Heart left ventricle (tissue), 16 donors: ENCODE measurements at regions not wholly inside any gene's neighbourhood (a gene's known extent, or its start where the extent isn't known, plus 50 kb on each side); places are given as distances from the start of the nearest gene placed in this dataset.

Source experiments
- ATAC-seq, 4 donors: fragments of 200-7000 bp; cut with Tn5 transposase; one replicate each; pipeline ENCODE4 v1.9.1; 2020 to 2022; ENCODE audit warnings: moderate library complexity in 4 of 4, mild to moderate bottlenecking in 3 of 4, moderate number of reproducible peaks in 1 of 4
- DNase-seq, 5 donors: peaks; one replicate each; pipeline ENCODE4 v3.0.0-alpha.2; 2020
- H3K27ac ChIP-seq, 12 donors: fragments of 200-600 bp; sonication (generic) in 4 of 12; one replicate each; pipeline versions ENCODE4 v1.5.0 to v1.8.0; 2016 to 2022; ENCODE audit warnings: mild to moderate bottlenecking in 2 of 12
- H3K27me3 ChIP-seq, 9 donors: fragments of 200-600 bp; sonication (generic) in 2 of 9; one replicate each; pipeline versions ENCODE4 v1.5.1 to v1.8.0; 2016 to 2022; ENCODE audit warnings: mild to moderate bottlenecking in 3 of 9
- H3K36me3 ChIP-seq, 9 donors: fragments of 200-600 bp; sonication (generic) in 2 of 9; one replicate each; pipeline versions ENCODE4 v1.5.0 to v1.8.0; 2018 to 2022; ENCODE audit warnings: mild to moderate bottlenecking in 2 of 9
- H3K4me1 ChIP-seq, 12 donors: fragments of 200-600 bp; sonication (generic) in 4 of 12; one replicate each; pipeline versions ENCODE4 v1.5.0 to v1.8.0; 2016 to 2022; ENCODE audit warnings: mild to moderate bottlenecking in 3 of 12
- H3K4me3 ChIP-seq, 12 donors: fragments of 200-600 bp; sonication (generic) in 4 of 12; one replicate each; pipeline versions ENCODE4 v1.5.0 to v1.8.0; 2017 to 2022; ENCODE audit warnings: mild to moderate bottlenecking in 9 of 12, moderate library complexity in 4 of 12
- H3K9me3 ChIP-seq, 12 donors: fragments of 200-600 bp; sonication (generic) in 4 of 12; one replicate each; pipeline versions ENCODE4 v1.5.0 to v1.8.0; 2016 to 2022; ENCODE audit warnings: mild to moderate bottlenecking in 1 of 12
- POLR2A ChIP-seq, 2 donors: fragments of 450-650 bp; IDR thresholded peaks; one replicate each; pipeline ENCODE4 v1.6.1; 2017; ENCODE audit warnings: antibody characterized with exemption in 2 of 2, mild to moderate bottlenecking in 2 of 2, moderate library complexity in 2 of 2
- WGBS, 4 donors: extraction: QIAGEN DNeasy Blood & Tissue Kit in 2 of 4; methylation state at CpG; one replicate each; pipeline versions ENCODE4 v1.1.5 to v1.1.7; 2013 to 2018; 5-methylcytosine and 5-hydroxymethylcytosine counted together
- intact Hi-C, 10 donors: fragments of 100-400 bp; cut with DNase I; formaldehyde crosslinking; loops; one replicate each; pipeline versions ENCODE4 v1.11.1 to v1.14.2; 2022
- TF ChIP-seq, protein P1 (sequence below), 12 donors: fragments of 200-600 bp; sonication (generic) in 4 of 12; IDR thresholded peaks; one replicate each; pipeline versions ENCODE4 v1.5.0 to v1.8.0; 2018 to 2022; ENCODE audit warnings: antibody characterized with exemption in 12 of 12, mild to moderate bottlenecking in 5 of 12
- donor health status: ischemic (EF 13 %, LVEDD 7.1; RV severe dilation, severe dysfunction).
- donor health status: healthy with polysubstance abuse.
- donor health status: DM: no; HTN: yes; CAD: no.
- donor health status: DM: no; HTN: no; CAD: no.
- donor health status: ischemic (EF 25% LVEDD 6.9; RV normal size, moderate dysfunction).
- donor health status: ischemic (EF 25% LVEDD 5.7; RV mildly dilated, moderate dysfunction).
- donor health status: healthy.
- donor health status: DM: yes; HTN: yes; CAD: no.
- donor health status: ischemic (EF 35%, LVEDD 5.7; RV mildly dilated, moderate dysfunction).
- donor health status: nonischemic (EF 11% LVEDD 7.7; RV severe dilation, severe dysfunction).
- donor health status: DM: yes; HTN: yes; CAD: no.
- donor health status: PGD.
- donor health status: ischemic (EF 29% LVEDD 5.4; RV normal size, mild dysfunction).
- donor health status: nonischemic (EF 23%, LVEDD 6.1; RV moderate dilation, normal function).

GRCh38 chr20:51267679-51268078 is 244.8 kb upstream of the KCNG1 start:
- Histone ChIP-seq H3K36me3 (no peaks in the 10 kb centered on the region), H3K4me1 (peaks cover 0 to 3% (median 0%) of the 10 kb centered on the region in 12 donors), H3K27me3 (peaks cover 0 to 10% (median 0%) of the 10 kb centered on the region in 9 donors), H3K27ac (no peak overlapping the region), H3K9me3 (peaks cover 0 to 15% (median 0%) of the 10 kb centered on the region in 12 donors), H3K4me3 (no peak overlapping the region)
- DNase-seq (no peak), ATAC-seq (no peak)
- 92 to 98% (median 93%) methylated on average over 5 to 7 of the region's 7 CpGs for WGBS, 4 donors
- TF ChIP-seq, protein P1, sequence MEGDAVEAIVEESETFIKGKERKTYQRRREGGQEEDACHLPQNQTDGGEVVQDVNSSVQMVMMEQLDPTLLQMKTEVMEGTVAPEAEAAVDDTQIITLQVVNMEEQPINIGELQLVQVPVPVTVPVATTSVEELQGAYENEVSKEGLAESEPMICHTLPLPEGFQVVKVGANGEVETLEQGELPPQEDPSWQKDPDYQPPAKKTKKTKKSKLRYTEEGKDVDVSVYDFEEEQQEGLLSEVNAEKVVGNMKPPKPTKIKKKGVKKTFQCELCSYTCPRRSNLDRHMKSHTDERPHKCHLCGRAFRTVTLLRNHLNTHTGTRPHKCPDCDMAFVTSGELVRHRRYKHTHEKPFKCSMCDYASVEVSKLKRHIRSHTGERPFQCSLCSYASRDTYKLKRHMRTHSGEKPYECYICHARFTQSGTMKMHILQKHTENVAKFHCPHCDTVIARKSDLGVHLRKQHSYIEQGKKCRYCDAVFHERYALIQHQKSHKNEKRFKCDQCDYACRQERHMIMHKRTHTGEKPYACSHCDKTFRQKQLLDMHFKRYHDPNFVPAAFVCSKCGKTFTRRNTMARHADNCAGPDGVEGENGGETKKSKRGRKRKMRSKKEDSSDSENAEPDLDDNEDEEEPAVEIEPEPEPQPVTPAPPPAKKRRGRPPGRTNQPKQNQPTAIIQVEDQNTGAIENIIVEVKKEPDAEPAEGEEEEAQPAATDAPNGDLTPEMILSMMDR (IDR thresholded peaks at IDR 0.05), result no peak
- TF ChIP-seq POLR2A (IDR thresholded peaks at IDR 0.05), result no peak
- intact Hi-C loops, result no loop called here

- H3K4me1 ChIP-seq, result no peaks in the 10 kb centered on the region
- H3K27ac ChIP-seq, result no peak overlapping the region
- TF ChIP-seq POLR2A (IDR thresholded peaks at IDR 0.05), result no peak
- TF ChIP-seq, protein P1 (IDR thresholded peaks at IDR 0.05), result no peak
- no peak for ATAC-seq
- DNase-seq, result no peak
- peaks cover 0 to 13% (median 0%) of the 10 kb centered on the region in 9 donors for H3K27me3 ChIP-seq
- intact Hi-C loops, result no loop called here
- no peak overlapping the region for H3K4me3 ChIP-seq
- WGBS, 4 donors, result 79 to 85% (median 81%) methylated on average over 7 of the region's 7 CpGs
- H3K36me3 ChIP-seq, result no peaks in the 10 kb centered on the region
- peaks cover 0 to 15% (median 0%) of the 10 kb centered on the region in 12 donors for H3K9me3 ChIP-seq
Measured at GRCh38 chr20:51266353-51266752, 243.4 kb upstream of the KCNG1 start.

- DNase-seq (no peak), ATAC-seq (no peak)
- peaks cover 0 to 22% (median 0%) of the 10 kb centered on the region in 9 donors for H3K27me3 ChIP-seq
- intact Hi-C loops, result no loop called here
- TF ChIP-seq POLR2A (IDR thresholded peaks at IDR 0.05), result no peak
- TF ChIP-seq, protein P1 (IDR thresholded peaks at IDR 0.05), result no peak
- 78 to 86% (median 81%) methylated on average over 1 of the region's 1 CpG for WGBS, 4 donors
- H3K36me3 ChIP-seq, result no peaks in the 10 kb centered on the region
- no peaks in the 10 kb centered on the region for H3K4me1 ChIP-seq
- peaks cover 0 to 9% (median 0%) of the 10 kb centered on the region in 12 donors for H3K9me3 ChIP-seq
- H3K4me3 ChIP-seq, result no peak overlapping the region
- H3K27ac ChIP-seq, result no peak overlapping the region
Measured at GRCh38 chr20:51265361-51265760, 242.5 kb upstream of the KCNG1 start.

- Histone ChIP-seq H3K27me3 (peaks cover 0 to 31% (median 0%) of the 10 kb centered on the region in 9 donors), H3K27ac (no peak overlapping the region), H3K36me3 (no peaks in the 10 kb centered on the region), H3K9me3 (peaks cover 0 to 8% (median 0%) of the 10 kb centered on the region in 12 donors), H3K4me3 (no peak overlapping the region), H3K4me1 (no peaks in the 10 kb centered on the region)
- intact Hi-C loops, result no loop called here
- 28 to 36% (median 32%) methylated on average over 9 of the region's 9 CpGs for WGBS, 4 donors
- no peak for TF ChIP-seq POLR2A (IDR thresholded peaks at IDR 0.05)
- TF ChIP-seq, protein P1 (IDR thresholded peaks at IDR 0.05), result no peak
- DNase-seq, result no peak
- ATAC-seq, result no peak
Measured at GRCh38 chr20:51262240-51262639, 239.3 kb upstream of the KCNG1 start.
